Adrenal gland (tissue), 9 donors: ENCODE measurements at regions not wholly inside any gene's neighbourhood (a gene's known extent, or its start where the extent isn't known, plus 50 kb on each side); places are given as distances from the start of the nearest gene placed in this dataset.

Experiments used
- DNase-seq, 7 donors: peaks; one replicate each; pipeline ENCODE4 v3.0.0-alpha.2; 2019 to 2020
- H3K27ac ChIP-seq, 5 donors: fragments of 200-600 bp; sonication (generic) in 4 of 5; 1 replicate in 3 of 5; 2 replicates in 2 of 5; pipeline versions ENCODE4 v1.5.1 to v1.8.0; 2016 to 2020; ENCODE audit warnings: mild to moderate bottlenecking in 1 of 5
- H3K27me3 ChIP-seq: fragments of 200-600 bp; 2 replicates; pipeline ENCODE4 v1.8.0; 2021
- H3K36me3 ChIP-seq, 2 donors: fragments of 200-600 bp; replicated peaks in 1 of 2; 1 replicate in 1 of 2; 2 replicates in 1 of 2; pipeline versions ENCODE4 v1.5.1 to v1.8.0; 2018 to 2022
- H3K4me1 ChIP-seq, 2 donors: fragments of 200-600 bp; replicated peaks in 1 of 2; 1 replicate in 1 of 2; 2 replicates in 1 of 2; pipeline versions ENCODE4 v1.5.1 to v1.8.0; 2018 to 2021
- H3K4me3 ChIP-seq, 4 donors: fragments of 200-600 bp; sonication (generic) in 3 of 4; one replicate each; pipeline ENCODE4 v1.5.1; 2016 to 2018
- H3K9me3 ChIP-seq, 3 donors: fragments of 200-600 bp; sonication (generic) in 1 of 3; replicated peaks in 1 of 3; 1 replicate in 2 of 3; 2 replicates in 1 of 3; pipeline versions ENCODE4 v1.5.1 to v1.8.0; 2016 to 2021
- CTCF ChIP-seq, 6 experiments: fragments of 450-650 bp in 4 of 6; fragments of 200-600 bp in 2 of 6; sonication (generic) in 1 of 6; IDR thresholded peaks; 1 replicate in 5 of 6; 2 replicates in 1 of 6; pipeline versions ENCODE4 v1.5.1 to v1.8.0; 2016 to 2021; ENCODE audit warnings: antibody characterized with exemption in 6 of 6, mild to moderate bottlenecking in 2 of 6, moderate library complexity in 1 of 6
- POLR2A ChIP-seq, 2 donors: fragments of 450-650 bp; IDR thresholded peaks; one replicate each; pipeline ENCODE4 v1.6.1; 2017; ENCODE audit warnings: antibody characterized with exemption in 2 of 2, mild to moderate bottlenecking in 2 of 2, moderate library complexity in 1 of 2
- WGBS, 4 donors: extraction: QIAGEN DNeasy Blood & Tissue Kit in 2 of 4; methylation state at CpG; one replicate each; pipeline versions ENCODE4 v1.1.5 to v1.1.7; 2013 to 2017; 5-methylcytosine and 5-hydroxymethylcytosine counted together
- intact Hi-C, 2 donors: fragments of 100-400 bp; cut with DNase I; formaldehyde crosslinking; loops; one replicate each; pipeline versions ENCODE4 v1.14.1 to v1.15.0; 2022 to 2023
- donor health status: healthy with polysubstance abuse.
- donor health status: Bipolar disorder and iron deficiency.
- donor health status: DM: yes; HTN: yes; CAD: no.
- donor health status: DM: no; HTN: no; CAD: no.
- donor health status: DM: no; HTN: no; CAD: no.

GRCh38 chr3:61353382-61353781 is 102.1 kb upstream of the FHIT start:
- H3K36me3 ChIP-seq, result no peaks in the 10 kb centered on the region
- intact Hi-C loops, result no loop called here
- H3K27me3 ChIP-seq, result no peaks in the 10 kb centered on the region
- no peaks in the 10 kb centered on the region for H3K9me3 ChIP-seq
- H3K4me3 ChIP-seq, result no peak overlapping the region
- no peak for DNase-seq
- H3K4me1 ChIP-seq, result peaks cover 0 to 13% of the 10 kb centered on the region in 2 donors
- TF ChIP-seq POLR2A (IDR thresholded peaks at IDR 0.05), result no peak
- no peak for TF ChIP-seq CTCF (IDR thresholded peaks at IDR 0.05)
- WGBS, 4 donors, result 79 to 91% (median 81%) methylated on average over 1 of the region's 1 CpG
- H3K27ac ChIP-seq, result no peak overlapping the region

- Histone ChIP-seq H3K27ac (no peak overlapping the region), H3K4me3 (no peak overlapping the region), H3K36me3 (no peaks in the 10 kb centered on the region), H3K27me3 (no peaks in the 10 kb centered on the region), H3K9me3 (no peaks in the 10 kb centered on the region), H3K4me1 (peaks cover 0 to 13% of the 10 kb centered on the region in 2 donors)
- TF ChIP-seq POLR2A (IDR thresholded peaks at IDR 0.05), result no peak
- no peak for TF ChIP-seq CTCF (IDR thresholded peaks at IDR 0.05)
- WGBS, 4 donors, result 62 to 66% (median 66%) methylated on average over 5 of the region's 5 CpGs
- intact Hi-C loops, result no loop called here
- DNase-seq, result no peak
Observed at GRCh38 chr3:61354604-61355003, 103.4 kb upstream of the FHIT start.

DNA sequence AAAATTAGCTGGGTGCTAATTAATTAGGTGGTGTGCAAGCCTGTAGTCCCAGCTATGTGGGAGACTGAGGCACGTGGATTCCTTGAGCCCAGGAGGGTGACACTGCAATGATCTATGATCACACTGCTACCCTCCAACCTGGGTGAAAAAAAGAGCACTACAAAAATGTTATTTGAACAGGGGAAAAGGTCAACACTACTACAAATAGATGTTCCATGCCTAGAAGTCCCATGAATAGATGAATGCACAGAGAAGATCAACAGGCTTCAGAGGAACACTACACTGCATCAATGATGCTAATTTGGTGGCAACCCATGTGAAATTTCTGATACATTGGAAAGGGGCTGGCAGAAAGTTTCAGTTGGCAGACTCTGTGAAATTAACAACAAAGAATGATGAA is 105.4 kb upstream of the FHIT start:
- TF ChIP-seq POLR2A (IDR thresholded peaks at IDR 0.05) (no peak), CTCF (IDR thresholded peaks at IDR 0.05) (no peak)
- no peak for DNase-seq
- Histone ChIP-seq H3K4me3 (no peak overlapping the region), H3K4me1 (peaks cover 0 to 13% of the 10 kb centered on the region in 2 donors), H3K27ac (no peak overlapping the region), H3K9me3 (no peaks in the 10 kb centered on the region), H3K27me3 (no peaks in the 10 kb centered on the region), H3K36me3 (no peaks in the 10 kb centered on the region)
- intact Hi-C loops, result no loop called here
- 38 to 62% (median 51%) methylated on average over 1 of the region's 1 CpG for WGBS, 4 donors

DNA sequence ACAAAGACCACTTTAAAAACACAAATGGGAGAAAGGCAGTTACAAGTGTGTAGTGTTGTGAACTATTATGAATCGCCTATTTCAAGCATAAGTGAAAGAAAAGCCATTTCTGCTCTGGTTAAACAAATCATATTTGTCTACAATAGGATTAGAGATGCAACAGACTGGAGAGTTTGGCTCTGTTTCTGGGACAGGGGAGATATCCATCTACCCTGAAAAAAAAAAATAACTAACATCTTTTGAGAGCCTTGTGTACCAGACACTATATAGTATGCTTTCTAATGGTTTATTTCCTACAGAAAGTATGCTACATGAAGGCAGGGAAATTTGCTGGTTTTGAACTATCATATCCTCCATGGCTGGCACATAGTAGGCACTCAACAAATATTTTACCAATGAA is 106.7 kb upstream of the FHIT start:
- DNase-seq, result no peak
- intact Hi-C loops, result no loop called here
- no peak overlapping the region for H3K4me3 ChIP-seq
- no peaks in the 10 kb centered on the region for H3K27me3 ChIP-seq
- H3K27ac ChIP-seq, result no peak overlapping the region
- TF ChIP-seq POLR2A (IDR thresholded peaks at IDR 0.05) (no peak), CTCF (IDR thresholded peaks at IDR 0.05) (no peak)
- no peaks in the 10 kb centered on the region for H3K36me3 ChIP-seq
- no peaks in the 10 kb centered on the region for H3K9me3 ChIP-seq
- peaks cover 0 to 13% of the 10 kb centered on the region in 2 donors for H3K4me1 ChIP-seq
- WGBS, 4 donors, result 68 to 86% (median 82%) methylated on average over 1 of the region's 1 CpG
